ENCODE measurements at regions not wholly inside any gene's neighbourhood (a gene's known extent, or its start where the extent isn't known, plus 50 kb on each side); places are given as distances from the start of the nearest gene placed in this dataset.

GRCh38 chr2:21253311-21254027 is 129.7 kb downstream of the TDRD15 start:
- no peak for DNase-seq (ENCODE audit: low read depth in 2 of 2)

GRCh38 chr2:21254170-21254965 is 130.6 kb downstream of the TDRD15 start:
- no peak for DNase-seq (ENCODE audit: low read depth in 2 of 2)

- DNase-seq (ENCODE audit: low read depth in 2 of 2) = no peak
Measured at GRCh38 chr2:21256006-21256405, 132.2 kb downstream of the TDRD15 start.

GRCh38 chr2:21257621-21258020 is 133.9 kb downstream of the TDRD15 start:
- DNase-seq (ENCODE audit: low read depth in 2 of 2) = no peak

- DNase-seq (ENCODE audit: low read depth in 2 of 2) = no peak
Measured at GRCh38 chr2:21258082-21258481, 134.3 kb downstream of the TDRD15 start.

GRCh38 chr2:21260311-21260710 is 136.5 kb downstream of the TDRD15 start:
- DNase-seq (ENCODE audit: low read depth in 2 of 2) = no peak

- DNase-seq (ENCODE audit: low read depth in 2 of 2) = no peak
Measured at GRCh38 chr2:21261591-21261990, 137.8 kb downstream of the TDRD15 start.

GRCh38 chr2:21262426-21262940 is 138.7 kb downstream of the TDRD15 start:
- DNase-seq (ENCODE audit: low read depth in 2 of 2) = no peak

- DNase-seq (ENCODE audit: low read depth in 2 of 2) = no peak
Measured at GRCh38 chr2:21263622-21264021, 139.9 kb downstream of the TDRD15 start.

GRCh38 chr2:21265752-21266151 is 142.0 kb downstream of the TDRD15 start:
- DNase-seq (ENCODE audit: low read depth in 2 of 2) = no peak

- no peak for DNase-seq (ENCODE audit: low read depth in 2 of 2)
Measured at GRCh38 chr2:21267232-21267835, 143.6 kb downstream of the TDRD15 start.

GRCh38 chr2:21268197-21268877 is 144.6 kb downstream of the TDRD15 start:
- DNase-seq (ENCODE audit: low read depth in 2 of 2) = no peak

- DNase-seq (ENCODE audit: low read depth in 2 of 2) = no peak
Measured at GRCh38 chr2:21268878-21269224, 145.1 kb downstream of the TDRD15 start.

- no peak for DNase-seq (ENCODE audit: low read depth in 2 of 2)
Measured at GRCh38 chr2:21269382-21269781, 145.6 kb downstream of the TDRD15 start.

- DNase-seq (ENCODE audit: low read depth in 2 of 2) = no peak
Measured at GRCh38 chr2:21270083-21270491, 146.3 kb downstream of the TDRD15 start.

GRCh38 chr2:21270708-21271122 is 146.9 kb downstream of the TDRD15 start:
- no peak for DNase-seq (ENCODE audit: low read depth in 2 of 2)

GRCh38 chr2:21276163-21276562 is 152.4 kb downstream of the TDRD15 start:
- DNase-seq (ENCODE audit: low read depth in 2 of 2) = no peak

GRCh38 chr2:21277068-21278056 is 153.6 kb downstream of the TDRD15 start:
- DNase-seq (ENCODE audit: low read depth in 2 of 2) = no peak

- no peak for DNase-seq (ENCODE audit: low read depth in 2 of 2)
Measured at GRCh38 chr2:21279525-21279924, 155.8 kb downstream of the TDRD15 start.

GRCh38 chr2:21280793-21281192 is 157.0 kb downstream of the TDRD15 start:
- no peak for DNase-seq (ENCODE audit: low read depth in 2 of 2)

GRCh38 chr2:21281384-21281783 is 157.6 kb downstream of the TDRD15 start:
- DNase-seq (ENCODE audit: low read depth in 2 of 2) = no peak
